ENCODE measurements at regions not wholly inside any gene's neighbourhood (a gene's known extent, or its start where the extent isn't known, plus 50 kb on each side); places are given as distances from the start of the nearest gene placed in this dataset.

DNA sequence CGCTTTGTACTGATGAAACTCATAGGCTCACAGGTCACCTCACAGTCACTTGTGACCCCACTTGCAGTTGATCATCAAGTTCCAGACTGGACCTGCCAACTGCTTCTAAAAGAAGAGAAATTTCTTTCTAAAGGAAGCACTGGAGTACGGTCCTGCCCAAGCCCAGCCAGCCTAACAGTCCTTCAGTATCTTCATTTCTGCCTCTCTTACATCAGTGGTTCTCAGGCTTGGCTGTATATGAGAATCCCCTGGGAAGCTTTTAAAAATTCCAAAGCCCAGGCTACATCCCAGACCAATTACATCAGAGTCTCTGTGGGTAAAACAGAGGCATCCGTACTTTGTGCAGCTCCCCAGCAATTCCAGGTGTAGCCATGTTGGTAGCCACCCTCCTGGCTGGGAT, 282.1 kb downstream of the NFIB start:
- DNase-seq, result no peak

DNA sequence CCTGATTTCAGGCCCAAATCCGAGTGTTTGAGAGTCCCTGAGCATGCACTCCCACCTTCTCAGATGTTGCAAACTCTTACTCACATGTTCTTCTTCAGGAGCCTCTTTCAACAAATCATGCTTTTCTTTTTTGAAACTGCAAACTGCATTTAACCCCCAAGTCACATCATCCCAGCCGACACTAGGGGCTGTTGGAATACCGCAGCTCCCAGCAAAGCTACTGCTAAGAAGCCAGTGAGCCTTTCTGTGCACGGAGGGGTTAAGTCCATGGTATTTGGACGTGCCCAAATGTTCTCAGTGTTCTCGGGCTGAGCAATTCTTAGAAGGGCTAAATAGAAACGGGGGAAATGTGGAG, 282.9 kb downstream of the NFIB start:
- DNase-seq, result no peak

DNA sequence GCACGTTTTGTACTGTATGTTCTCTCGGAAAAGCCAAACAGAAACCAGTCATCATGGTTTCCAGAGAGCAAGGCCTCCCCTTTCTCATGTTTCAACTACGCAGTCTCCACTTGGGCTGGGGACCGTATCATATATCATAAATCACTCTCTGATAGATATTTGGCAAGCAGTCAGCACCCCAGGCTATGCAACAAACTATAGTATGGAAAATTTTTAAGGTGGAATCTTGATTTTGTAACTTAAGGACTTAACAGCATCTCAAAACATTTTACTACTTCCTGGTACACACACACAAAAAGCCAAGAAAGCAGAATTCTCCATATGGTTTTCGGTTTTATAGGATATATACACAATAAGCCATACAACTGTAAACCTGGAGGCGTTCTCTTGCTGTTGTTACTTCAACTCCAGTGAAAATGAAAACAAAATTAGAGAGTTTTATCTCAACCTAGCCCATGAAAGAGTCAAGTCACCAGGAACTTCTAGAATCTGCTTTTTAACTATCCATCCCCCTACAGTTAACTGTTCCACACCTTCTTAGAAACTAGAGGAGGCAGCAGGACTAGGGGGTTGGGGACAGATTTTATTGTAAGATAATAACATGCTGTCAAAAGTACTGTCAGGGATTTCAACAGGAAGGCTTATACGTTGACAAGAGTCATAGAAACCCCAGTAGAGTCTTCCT, 283.4 kb downstream of the NFIB start:
- no peak for DNase-seq

DNA sequence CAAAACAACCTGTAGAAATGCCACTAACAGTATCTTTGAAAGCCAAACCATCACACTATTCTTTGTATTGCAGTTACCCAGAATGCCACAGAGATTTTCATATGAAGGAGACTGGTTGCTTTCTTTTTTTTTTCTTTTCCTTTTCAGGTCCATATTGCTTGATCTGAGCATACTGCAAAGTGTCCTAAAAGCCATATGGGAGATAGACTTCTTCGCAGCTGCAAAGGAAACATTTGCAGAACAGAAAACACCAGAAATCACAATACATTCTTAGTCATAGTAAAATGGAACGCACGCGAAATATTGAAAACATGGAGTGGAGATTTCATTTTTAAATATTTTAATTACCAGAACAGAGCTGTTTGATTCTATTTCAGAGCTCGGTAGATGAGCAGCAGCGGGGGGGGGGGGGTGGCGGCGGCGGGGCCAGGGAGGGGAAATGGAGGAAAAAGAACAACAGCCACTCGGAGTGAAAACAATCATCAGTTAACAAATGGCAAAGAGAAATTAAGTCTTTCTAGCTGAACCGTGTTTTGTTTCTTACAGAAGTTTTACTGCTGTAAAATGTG, 284.1 kb downstream of the NFIB start:
- no peak for DNase-seq

DNA sequence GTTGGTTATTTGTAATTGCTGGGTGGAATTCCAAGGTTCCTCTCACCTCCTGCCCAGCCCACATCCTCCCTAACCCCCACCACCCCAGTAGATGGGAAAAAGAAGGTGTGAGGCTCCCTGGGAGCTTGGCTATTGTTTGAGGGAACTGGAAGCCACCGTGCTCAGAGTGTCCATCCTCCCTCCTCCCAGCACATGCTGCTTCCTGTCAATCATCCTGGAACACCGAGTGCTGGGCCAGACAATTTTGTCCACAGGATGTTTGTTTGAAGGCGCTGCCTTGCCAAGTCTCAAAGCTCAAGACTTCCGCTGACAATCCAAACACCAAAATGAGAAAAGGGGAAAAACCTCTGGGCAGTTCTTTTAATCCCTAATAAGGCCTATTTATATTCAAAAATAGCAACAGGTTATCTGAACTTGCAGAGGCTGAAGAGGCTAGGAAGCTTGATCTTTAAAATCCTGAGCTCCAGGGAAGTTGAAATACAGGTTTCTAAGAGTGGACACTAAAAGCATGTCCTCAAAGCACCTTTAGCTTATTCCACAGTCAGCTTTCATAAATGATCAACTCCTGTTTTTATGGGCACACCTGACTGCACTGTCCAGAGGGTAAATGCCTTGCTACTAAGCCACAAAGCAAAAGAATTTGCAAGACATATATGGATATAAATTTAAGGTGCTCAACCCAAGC, 286.7 kb downstream of the NFIB start:
- no peak for DNase-seq

DNA sequence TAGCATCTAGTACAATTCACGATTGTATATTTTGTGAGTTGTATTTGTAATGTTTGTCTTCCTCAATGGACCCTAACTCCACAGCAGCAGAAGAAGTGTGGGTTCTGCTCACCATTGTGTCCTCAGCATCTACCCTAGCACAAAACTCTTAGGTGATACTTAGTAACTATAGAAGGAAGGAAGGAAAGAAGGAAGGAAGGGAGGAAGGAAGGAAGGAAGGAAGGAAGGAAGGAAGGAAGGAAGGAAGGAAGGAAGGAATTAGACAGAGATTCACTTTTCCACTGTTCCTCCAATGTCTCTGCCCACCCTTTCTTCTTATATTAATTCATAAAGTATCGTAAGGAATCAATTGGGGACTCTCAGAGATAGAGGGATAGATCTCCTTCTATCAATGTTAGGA, 288.2 kb downstream of the NFIB start:
- no peak for DNase-seq

DNA sequence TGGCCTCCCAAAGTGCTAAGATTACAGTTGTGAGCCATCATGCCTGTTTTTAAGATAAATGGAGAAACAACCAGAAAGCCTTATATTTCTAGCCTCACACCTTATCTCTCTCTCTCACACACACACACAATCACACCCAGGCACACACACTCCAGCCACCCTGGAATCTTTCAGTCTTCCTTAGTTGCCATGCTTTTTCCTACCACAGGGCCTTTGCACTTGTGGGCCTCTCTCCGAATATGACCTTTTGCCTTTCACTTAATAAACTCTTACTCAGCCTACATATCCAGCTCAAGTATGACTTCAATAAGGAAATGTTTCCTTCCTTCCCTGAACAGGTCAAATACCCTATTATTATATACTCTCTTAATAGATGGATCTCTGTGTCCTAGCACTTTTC, 290.7 kb downstream of the NFIB start:
- no peak for DNase-seq

DNA sequence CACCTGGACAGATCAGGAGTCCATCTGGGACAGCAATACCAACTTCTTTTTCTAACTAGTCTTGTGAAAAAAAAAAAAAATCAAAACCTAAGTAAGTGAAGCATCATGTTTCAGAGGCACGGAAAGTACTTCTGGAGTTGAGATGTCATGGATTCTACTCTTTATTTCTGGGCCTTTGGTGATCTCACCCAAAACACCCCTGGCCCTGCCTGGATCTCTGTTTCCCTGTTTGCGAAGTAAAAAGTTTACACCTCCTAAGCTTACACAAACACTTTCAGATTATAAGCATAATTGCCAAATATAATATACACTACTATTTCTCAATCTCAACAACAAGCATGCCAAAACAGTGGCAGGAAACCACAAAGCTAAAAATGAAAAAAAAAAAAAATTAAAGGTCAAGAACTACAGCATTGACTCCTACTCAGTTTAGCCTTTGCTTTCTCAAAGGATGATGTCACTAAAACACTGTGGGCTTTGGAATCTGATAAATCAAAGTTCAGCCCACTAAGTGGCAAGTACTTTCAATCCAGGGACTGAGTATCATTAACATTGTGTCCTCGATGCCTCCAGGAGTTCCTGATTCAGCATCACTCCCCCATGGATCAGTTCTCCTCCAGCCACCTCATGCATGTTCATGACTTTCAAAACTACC, 291.9 kb downstream of the NFIB start:
- DNase-seq, result no peak

DNA sequence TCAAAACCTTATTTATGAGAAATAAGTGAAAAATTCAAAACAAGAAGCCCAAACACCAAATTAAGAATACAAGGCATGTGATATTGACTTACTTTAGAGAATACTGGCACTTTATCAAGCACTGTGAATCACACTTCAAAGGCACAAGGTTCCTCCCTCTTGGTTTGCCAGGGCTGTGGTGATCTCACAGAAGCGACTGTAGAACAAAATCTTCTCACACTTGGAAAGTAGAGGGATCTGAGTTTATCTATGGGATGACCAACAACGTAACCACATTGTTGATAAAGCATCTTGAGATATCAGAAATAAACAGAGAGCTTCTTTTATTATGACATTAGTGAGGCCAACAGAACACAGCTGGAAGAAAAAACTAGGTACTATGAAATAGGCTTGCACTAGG, 295.9 kb downstream of the NFIB start:
- no peak for DNase-seq

DNA sequence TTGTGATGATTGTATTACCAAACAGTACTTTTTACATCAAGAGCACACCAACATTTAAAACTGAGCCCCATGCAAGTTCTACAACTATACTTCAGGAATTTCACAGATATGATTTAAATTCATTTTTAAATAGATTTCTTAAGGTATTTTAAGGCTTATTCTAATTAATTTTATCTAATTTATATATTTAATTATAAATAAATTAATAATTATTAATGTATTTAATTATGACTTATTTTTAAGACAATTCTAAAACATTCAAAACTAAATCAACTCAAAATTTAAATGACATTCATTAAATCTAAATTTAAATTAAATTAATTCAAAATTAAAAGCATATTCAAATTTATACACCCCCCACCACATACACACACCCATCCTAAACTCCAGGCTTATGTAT, 299.2 kb downstream of the NFIB start:
- DNase-seq, result no peak

DNA sequence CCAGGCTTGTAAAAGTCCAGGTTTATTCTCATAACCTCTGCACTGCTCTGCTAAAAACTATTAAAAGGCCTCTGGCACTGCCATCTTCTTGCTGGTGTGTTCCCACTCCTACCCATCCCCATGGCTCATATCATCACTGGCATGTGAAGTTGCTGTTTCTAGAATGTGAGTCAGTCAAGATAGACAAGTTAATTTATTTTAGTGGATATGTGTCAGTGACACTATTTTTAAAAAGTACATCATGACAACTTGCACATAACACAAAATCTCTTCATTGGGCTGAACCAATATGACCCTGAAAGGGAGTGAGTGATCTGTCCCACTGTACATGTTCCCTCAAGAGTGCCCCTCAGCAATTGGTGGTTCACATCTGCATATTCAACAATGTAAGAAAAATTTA, 299.7 kb downstream of the NFIB start:
- no peak for DNase-seq

DNA sequence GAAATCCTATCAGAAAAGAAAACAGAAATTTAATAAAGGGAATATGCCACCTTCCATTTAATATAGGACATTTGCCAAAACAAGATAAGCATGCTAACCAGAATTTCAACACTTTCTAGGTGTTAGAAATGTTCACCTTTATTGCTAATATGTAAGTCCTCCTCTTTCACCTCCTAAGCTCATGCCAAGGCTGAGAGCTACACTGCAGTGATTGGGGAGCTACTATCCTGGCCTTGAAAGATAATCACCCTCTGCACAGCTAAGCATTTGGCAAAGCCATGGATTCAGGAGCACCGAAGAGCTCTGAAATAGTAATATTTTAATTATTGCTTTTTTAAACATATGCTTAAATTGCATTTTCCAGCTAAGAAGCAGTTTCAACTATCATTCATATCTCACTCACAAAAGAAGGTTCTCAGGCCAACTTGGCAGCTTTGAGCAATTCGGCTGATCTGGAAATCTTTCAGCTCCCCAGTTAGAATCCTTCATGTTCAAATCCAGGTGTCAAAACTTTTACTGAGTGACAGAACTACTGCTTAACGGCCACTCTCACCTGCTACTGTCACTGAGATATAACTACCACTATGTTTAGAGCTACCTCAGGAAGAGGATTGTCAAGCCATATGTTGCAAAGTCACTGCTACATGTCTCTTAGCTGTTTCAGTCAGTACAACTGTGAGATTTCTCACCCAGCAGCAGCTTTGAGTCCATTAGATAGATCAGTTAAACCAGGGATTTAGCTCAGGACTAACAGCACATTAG, 302.0 kb downstream of the NFIB start:
- DNase-seq, result no peak

DNA sequence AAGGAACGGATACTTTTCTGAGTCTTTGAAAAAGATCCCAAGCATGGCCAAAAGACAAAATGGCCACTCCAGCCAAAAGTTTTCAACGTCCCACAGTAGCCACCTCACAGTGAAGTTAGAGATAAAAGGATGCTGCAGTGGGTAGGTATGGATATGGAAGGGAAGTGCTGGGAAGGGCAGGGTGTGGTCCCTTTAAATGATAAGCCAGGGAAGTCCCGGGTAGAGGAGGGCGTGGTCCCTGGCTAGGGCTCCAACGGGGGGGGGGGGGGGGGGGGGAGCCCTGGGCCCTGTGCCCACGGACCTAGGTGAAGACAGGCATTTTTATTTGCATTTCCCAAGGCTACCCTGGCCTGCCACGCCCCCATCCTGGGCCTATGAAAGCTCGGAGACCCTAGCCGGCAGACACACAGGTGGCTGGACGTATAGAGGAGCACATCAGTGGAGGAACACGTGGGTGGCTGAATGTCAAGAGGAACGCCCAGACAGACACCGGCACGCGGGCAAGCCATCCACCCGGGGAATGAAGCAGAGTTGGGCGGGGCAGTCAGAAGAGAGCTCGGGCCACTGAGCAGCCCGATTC, 306.7 kb downstream of the NFIB start:
- DNase-seq, result no peak

DNA sequence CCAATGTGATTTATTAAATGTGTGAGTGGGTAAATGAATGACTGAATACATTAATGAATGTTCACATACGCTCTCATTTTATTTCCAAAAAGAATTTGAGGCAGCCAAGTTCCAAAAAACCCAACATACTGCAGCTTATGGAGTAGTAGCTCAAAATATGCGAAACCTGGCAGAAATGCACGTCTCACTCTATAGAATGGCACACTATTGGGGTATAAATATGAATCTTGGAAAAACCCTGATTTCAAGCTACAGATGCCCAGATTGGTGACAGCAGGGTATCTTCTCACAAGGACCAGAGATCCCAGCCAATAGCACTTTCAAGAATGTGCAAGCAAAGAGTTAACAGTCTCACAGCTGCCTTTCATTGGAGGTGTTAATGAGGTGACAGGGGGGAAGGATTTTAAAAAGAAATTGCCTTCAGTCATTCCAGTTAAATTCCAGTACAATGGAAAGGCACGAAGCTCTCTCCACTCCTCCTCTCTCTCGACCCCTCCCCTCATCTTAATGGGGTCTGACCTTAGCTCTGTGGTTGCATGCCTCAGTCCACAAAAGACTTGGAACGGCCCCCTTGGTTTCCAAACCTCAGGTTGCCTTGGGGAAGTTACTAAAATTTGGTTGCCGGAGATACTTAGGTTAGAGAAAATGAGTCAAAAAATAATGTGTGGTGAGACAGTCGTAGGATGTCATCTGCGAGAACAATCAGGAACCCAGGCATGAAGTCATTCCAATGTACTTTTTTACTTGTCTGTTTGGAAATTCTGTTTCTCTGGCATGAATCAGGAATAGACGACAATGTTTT, 307.4 kb downstream of the NFIB start:
- DNase-seq, result no peak

DNA sequence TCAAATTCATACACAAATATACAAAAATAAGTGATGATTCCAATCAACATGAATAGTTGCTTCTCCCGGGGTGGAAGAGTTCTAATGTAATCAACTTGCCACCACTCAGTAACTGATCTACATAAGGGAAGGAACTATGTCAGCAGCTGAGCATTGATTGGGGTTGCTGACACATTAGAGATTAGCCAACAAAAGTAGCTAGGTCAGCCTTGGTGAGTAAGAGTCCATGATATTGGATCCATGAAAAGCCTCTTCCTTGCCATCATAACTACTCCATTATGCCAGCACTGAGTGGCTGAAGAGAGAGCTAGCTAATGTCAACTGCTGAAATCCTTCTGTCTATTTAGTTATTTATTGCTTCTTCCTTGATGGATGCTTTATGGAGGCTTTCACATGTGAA, 309.8 kb downstream of the NFIB start:
- no peak for DNase-seq

DNA sequence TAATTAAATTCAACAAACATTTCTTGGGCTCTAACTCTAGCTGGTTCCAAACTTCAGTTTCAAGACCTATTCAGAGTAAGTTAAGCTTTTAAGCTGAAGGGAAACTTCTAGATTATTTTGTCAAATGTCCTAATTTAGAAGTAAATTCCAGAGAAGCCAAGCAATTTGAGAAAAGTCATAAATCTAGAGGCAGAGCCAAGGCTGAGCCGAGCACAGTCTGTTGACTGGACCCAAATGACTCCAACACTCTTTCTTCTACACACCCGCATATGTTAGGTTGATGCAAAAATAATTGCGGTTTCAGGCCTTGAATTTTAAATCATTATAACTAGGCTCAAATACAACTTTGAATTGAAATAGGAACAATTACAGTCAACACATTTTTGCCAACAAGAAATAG, 319.7 kb downstream of the NFIB start:
- DNase-seq, result no peak

DNA sequence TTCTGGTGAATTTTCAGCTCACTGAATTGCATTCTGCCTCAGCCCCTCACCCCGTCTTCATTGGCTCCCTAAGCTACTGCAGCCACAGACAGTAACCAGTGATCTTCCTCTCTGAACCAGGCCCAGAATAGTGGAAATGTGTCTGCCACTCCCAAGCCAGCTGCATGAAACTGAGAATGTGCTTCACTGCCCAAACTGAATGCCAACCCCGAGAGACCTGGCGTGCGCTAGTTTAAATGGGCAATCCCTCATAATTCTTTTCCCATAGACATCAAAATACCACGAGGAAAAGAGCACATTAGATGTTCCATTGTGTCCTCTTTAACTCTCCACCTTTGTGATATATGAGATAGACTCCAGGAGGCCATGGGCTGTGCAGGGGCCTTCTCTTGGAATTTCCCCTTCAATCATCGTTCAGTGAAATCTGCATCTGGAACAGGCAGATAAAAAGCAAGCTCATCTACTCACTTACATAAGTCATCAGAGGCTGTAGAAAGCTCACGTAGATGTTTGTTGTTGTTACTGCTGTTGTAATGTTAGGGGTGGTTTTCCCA, 320.2 kb downstream of the NFIB start:
- no peak for DNase-seq

DNA sequence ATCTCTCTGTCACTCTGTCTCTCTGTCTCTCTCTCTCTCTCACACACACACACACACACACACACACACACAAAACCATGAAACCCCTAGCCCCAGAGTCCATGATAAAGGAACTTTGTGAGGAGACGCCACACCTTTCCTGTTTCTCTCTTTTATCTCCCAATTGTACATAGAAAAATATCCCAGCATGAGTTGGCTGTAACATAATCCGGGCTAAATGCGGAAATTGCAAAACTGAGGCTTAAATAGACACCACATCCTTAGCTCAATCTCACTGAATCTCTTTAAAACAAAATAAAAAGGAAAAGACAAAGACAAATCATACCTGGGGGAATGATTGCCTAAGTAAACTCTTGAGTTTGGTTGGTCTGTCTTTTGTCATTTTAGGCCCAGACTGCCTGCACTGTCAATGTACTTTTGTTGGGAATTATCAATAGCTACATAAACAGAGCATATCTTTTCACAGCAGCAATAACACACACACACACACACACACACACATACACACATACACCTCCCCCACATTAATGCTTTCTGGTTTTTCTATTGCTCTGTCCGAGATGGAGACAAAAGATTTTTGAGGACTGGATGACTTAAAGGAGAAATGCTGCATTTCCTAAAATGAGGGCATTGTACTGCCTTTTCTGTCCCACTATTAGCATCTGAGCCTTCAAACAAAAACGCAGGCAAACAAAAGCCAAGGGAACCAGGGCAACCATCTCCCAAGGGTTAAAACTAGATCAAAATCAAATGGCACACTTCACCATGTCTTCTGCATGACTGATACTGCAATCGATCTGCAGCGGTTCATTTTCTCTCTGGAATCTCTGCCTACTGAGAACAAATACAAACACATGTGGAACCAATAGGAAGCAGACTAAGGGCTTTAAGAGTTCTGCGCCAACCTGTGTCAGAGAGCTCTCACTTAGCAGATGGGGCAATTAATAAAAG, 321.5 kb downstream of the NFIB start:
- DNase-seq, result no peak

DNA sequence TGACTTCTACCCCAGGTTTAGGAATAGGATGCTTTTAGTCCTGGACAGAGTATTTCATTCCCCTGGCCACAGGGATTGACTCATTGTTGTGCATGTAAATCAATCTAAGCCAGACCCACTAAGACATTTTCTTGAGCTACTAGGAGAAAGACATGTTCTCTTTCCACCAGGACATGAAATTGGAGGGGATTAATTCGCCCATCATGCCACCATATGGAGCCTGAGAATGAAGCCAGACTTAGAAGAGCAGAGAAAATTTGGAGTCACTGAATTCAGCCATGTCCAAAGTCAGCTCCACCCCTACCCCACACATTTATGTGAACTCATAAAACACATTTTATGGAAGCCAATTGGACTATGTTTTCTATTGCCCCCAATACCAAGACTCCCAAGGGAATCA, 322.5 kb downstream of the NFIB start:
- no peak for DNase-seq

DNA sequence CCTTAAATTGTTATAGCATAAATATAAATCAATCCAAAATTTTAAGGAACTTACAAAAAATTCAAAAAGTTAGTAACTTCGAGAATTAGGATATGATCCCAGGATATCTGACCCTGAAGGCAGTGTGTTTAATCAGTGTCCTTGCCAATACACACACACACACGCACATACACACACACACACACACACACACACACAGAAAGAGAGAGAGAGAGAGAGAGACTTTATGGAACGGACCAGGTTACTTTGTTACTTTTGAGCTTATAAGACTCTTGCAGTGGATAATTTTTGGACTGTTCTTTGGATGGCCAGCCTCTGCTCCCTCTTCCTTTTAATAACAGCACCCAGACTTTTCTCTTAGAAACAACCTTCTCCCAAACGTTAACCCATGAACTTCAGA, 322.9 kb downstream of the NFIB start:
- no peak for DNase-seq

DNA sequence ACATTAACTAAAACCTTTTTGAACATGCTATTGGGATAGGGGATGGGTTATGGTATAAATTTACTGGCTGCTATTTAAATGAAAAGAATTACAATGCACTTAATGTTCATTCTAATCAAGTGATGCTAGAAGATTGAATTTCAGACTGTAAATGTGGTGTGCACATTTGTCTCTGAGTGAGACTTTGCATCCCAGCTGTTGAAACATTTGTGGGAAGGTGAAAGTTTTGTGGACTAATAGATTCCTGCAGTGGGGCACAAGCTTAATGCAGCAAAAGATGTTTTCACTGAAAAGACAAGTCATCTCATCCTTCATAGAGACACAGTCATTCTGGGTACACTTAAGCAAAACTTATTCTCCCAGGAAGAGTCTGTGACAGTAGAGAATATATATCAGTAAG, 323.6 kb downstream of the NFIB start:
- no peak for DNase-seq
